Kasumi-1 (cell line): ENCODE measurements at regions not wholly inside any gene's neighbourhood (a gene's known extent, or its start where the extent isn't known, plus 50 kb on each side); places are given as distances from the start of the nearest gene placed in this dataset.
"Not testable (repeated sequence)": the region's sequence is repeated elsewhere in the genome, so short reads cannot be mapped to it uniquely, and the experiment has no call there.

Experiments used
- DNase-seq, 2 experiments: peaks; one replicate each; lab custom pipeline; 2025; lab: John Stamatoyannopoulos, UW

DNA sequence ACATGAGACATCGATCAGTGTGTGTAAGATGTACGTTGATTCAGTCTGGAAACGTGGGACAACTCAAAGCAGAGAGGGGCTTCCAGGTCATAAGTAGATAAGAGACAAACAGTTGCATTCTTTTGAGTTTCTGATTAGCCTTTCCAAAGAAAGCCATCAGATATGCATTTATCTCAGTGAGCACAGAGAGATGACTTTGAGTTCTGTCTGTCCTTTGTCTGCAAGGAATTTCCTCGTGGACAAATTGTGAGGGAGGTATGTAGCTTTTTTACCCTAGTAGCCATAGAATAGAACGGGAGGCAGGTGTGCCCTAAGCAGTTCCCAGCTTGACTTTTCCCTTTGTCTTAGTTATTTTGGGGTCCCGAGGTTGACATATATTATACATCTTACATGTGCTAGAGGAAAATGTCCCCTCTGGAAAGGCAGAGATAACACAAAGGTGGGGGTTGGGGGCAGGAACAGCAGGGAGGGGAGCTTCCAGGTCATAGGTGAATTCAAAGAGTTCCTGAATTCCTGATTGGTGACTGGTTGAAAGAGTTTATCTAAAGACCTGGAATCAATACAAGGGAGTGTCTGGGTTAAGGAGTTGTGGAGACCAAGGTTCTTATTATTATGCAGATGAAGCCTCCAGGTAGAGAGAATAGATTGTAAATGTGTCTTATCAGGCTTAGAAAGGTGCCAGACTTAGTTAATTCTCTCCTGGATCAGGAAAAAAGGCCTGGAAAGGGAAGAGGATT lies 237.0 kb downstream of the NFATC2 start:
- DNase-seq, result no peak

DNA sequence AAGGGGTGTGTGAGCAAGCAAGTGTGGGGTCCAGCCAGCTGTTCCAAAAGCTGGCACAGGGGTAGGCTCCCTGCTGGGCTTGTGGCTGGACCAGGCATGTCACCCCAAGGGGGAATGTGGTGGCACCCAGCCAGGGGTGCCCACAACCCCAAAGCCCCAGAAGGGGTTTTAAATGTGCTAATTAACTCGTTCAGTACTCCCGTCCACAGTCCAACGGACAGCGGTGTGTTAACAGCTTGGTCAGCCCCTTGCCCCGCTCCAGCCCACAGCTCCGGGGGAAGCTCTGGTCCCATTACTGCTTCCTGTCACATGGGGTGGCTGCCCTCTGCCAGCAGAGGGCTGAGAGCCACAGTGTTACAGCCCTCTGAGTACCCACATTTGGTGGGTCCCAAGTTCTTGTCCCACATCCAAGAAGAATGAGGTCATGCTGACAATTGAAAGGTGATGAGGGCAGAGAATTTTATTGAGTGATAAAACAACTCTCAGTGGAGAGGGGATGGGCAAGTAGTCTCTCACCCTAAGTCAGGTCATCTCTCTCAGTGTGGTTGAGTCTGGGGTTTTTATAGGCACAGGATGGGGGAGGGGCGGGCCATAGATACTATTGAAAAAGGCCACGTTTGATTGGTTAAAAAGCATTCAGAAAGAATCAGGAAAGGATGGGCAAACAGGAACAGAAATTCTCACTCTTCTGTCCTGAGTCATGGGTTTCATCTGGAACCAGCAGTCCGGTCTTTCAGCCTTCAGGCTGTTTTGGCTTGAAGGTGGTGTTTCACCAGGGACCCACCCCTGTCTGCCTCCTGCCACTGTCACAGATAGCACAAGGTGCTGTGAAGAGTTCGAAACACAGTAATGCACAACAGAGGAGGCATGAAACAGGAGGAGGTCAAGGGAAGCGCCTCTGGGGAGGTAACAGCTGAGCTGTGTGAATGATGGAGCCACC lies 238.5 kb downstream of the NFATC2 start:
- DNase-seq, result no peak

GRCh38 chr20:51301026-51301425 lies 241.5 kb downstream of the NFATC2 start:
- no peak for DNase-seq

GRCh38 chr20:51300104-51300503 lies 242.4 kb downstream of the NFATC2 start:
- DNase-seq, result no peak

GRCh38 chr20:51299413-51299812 lies 243.1 kb downstream of the NFATC2 start:
- no peak for DNase-seq

GRCh38 chr20:51298141-51298749 lies 244.3 kb downstream of the NFATC2 start:
- DNase-seq, result no peak

GRCh38 chr20:51287628-51288413 lies 254.7 kb downstream of the NFATC2 start:
- no peak for DNase-seq

- no peak for DNase-seq
These were observed 255.8 kb downstream of the NFATC2 start for GRCh38 chr20:51286758-51287157.

DNA sequence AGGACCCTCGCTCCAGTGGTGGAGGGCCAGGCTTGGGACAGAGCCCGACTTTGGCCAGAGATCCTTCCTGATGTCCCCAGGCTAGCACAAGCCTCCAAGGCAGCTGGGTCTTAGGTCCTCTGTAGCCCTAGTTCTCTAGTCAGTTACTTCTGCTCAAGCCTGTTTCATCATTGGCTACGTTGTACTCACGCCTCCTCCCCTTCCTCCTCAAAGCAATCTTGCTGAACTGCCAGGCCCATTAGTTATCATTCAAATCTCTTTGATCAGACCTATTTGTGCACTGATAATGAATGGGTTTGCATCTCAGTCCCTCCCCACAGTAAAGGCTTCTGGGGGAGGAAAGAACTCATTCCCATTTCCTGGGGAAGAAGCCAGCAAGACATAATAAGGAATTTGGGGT lies 256.8 kb downstream of the NFATC2 start:
- no peak for DNase-seq

- DNase-seq, result no peak
These were observed 257.6 kb downstream of the NFATC2 start for GRCh38 chr20:51284871-51285270.

GRCh38 chr20:51284176-51284575 lies 258.3 kb downstream of the NFATC2 start:
- no peak for DNase-seq

DNA sequence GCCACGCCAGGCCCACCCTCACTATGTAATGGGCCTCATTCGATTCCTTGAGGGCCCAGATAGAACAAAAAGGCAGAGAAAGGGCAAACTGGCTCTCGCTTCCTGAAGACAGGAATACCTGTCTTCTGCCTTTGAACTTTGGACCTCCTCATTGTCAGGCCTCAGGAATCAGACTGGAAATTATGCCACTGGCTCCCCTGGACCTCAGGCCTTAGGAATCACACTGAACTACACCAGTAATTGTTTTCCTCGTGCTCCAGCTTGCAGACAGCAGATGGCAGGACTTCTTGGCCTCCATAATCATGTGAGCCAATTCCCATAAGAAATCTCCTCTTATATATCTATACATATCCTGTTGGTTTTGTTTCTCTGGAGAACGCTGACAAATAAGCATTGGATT lies 258.6 kb upstream of the KCNG1 start:
- DNase-seq, result no peak

DNA sequence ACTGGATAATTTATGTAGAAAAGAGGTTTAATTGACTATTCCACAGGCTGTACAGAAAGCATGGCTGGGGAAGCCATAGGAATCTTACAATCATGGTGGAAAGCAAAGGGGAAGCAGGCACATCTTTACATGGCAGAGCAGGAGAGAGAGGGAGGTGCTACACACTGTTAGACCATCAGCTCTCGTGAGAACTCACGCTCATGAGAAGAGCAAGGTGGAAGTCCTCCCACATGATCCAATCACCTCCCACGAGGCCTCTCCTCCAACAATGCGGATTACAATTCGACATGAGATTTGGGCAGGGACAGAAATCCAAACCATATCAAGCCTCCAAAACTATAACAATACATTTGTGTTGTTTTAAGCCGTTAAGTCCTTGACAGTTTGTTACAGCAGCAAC lies 257.1 kb upstream of the KCNG1 start:
- DNase-seq, result no peak

GRCh38 chr20:51277961-51278360 lies 255.1 kb upstream of the KCNG1 start:
- DNase-seq, result no peak

DNA sequence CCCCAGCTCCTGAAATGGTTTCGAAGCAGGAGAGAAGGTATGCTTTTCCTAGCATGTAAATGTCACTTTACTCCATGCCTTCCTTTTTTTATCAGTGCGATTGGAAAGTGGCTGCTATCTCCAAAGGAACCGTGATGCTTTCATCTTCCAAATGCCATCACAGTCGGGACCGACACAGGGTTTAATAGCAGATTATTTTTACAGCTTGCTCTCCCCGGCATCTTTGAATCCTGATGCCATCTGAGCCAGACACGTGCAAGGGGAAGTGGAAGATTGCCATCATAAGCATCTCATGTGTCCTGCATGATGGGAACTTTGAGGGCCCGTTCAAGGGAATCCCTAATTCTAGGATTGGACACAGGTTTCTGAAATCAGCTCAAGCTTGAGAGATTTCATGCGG lies 253.4 kb upstream of the KCNG1 start:
- no peak for DNase-seq

DNA sequence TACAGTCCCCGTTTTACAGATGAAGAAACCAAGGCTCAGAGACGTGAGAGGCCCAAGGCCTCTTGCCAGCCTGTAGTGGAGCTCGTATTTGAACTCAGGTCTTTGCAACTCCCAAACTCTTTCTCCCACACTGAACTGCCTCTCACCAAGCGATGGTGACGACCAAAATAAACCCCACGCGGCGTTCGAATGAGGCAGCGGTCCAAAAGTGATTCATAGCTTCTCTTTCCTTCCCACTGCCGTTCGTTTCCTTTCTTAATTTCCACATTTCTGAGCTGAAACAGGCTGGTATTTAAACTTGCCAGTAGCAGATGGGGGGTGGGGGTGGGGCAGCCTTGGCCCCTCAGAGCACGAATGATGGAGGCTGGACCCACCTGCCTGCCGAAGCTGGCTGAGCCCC lies 252.9 kb upstream of the KCNG1 start:
- DNase-seq, result no peak

DNA sequence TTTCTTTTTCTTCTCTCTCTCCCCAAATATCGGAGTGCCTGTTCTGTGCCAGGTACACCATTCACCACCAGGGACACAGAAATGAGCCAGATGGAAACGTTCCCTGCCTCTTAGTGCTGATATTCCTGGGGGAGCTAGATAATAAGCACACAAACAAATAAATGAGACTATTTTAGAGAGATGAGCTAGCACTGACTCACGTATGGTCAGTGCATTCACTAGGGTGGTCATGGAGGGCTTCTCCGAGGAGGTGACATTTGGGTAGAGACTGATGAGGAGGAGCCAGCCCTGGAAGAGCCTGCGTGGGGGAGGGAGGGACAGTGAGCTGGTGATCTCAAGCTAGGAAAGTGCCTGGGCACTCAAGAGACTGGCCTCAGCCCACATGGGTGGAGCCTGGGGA lies 252.3 kb upstream of the KCNG1 start:
- no peak for DNase-seq

- no peak for DNase-seq
These were observed 249.5 kb upstream of the KCNG1 start for GRCh38 chr20:51272401-51272800.

DNA sequence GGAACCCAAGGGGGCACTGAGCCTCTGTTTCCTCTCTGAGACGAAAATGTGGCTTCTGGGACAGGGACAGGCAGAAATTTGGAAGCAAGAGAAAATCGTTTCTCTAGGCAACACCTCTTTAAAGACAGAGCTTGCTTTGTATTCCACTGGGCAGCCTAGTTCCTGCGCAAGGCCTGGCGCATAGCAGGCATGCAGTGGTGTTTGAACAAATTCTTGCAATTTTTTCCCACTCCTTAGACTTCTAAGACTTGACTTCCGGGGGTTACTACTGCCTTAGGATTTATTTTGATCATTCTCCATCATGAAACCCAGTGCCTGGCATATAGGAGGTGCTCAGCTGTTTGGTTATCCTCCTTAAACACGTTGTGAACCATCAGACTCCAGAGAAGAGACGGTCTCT lies 249.0 kb upstream of the KCNG1 start:
- DNase-seq, result no peak

DNA sequence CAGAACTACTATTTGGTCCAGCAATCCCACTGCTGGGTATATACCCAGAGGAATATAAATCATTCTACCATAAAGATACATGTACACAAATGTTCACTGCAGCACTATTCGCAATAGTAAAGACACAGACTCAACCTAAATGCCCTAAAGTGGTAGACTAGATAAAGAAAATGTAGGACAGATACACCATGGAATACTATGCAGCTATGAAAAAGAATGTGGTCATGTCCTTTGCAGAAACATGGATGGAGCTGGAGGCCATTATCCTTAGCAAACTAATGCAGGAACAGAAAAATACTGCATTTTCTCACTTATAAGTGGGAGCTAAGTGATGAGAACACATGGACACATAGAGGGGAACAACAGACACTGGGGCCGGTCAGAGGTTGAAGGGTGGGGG lies 248.4 kb upstream of the KCNG1 start:
- not testable (repeated sequence) for DNase-seq

DNA sequence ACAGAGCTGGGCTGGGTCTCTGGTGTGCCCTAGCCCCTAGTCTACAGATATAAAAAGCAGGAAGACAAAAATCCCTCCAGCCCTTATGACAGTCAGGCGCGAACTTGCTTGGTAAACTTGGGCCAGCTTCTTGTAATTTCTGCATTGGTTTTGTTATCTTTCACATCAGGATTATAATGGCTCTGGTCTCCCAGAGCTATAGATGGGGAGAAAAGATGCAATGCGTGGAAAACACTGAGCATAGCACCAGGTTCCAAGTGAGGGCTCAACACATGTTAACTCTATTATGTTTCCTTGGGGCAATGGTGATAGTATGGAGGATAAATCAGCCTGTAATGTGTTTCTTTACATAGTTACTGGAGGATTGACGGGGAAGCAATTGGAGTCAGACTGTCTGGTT lies 246.8 kb upstream of the KCNG1 start:
- no peak for DNase-seq

- DNase-seq, result no peak
These were observed 244.8 kb upstream of the KCNG1 start for GRCh38 chr20:51267679-51268078.
